ENCODE measurements at regions not wholly inside any gene's neighbourhood (a gene's known extent, or its start where the extent isn't known, plus 50 kb on each side); places are given as distances from the start of the nearest gene placed in this dataset.

GRCh38 chr10:43939939-43940820 lies 291.5 kb upstream of the ZNF32 start:
- H3K4me3 ChIP-seq (ENCODE audit: low read length), result no peak overlapping the region
- no peak for DNase-seq
- Mint-ChIP-seq H3K4me1 (ENCODE audit: low read depth) (peaks cover 12% of the 10 kb centered on the region), H3K27ac (no peak overlapping the region), H3K36me3 (ENCODE audit: low read depth) (no peaks in the 10 kb centered on the region), H3K4me3 (no peak overlapping the region), H3K27me3 (peaks cover 13% of the 10 kb centered on the region), H3K9me3 (no peaks in the 10 kb centered on the region)
- H3K27ac ChIP-seq (ENCODE audit: low read depth in 1 of 2, low read length in 2 of 2), result no peak overlapping the region
- ChIA-PET POLR2A (no interaction called here), CTCF (no interaction called here)
- intact Hi-C loops (cut with DNase I, micrococcal nuclease), result no loop called here
- peaks cover 2% of the 10 kb centered on the region for H3K4me1 ChIP-seq (ENCODE audit: insufficient read depth, low read length)
- no peak for ATAC-seq (ENCODE audit: poor library complexity)
- no peaks in the 10 kb centered on the region for H3K36me3 ChIP-seq (ENCODE audit: insufficient read depth, low read length)
- no peaks in the 10 kb centered on the region for H3K27me3 ChIP-seq (ENCODE audit: control insufficient read depth in 1 of 2, insufficient read depth in 2 of 2, low read length in 2 of 2)
- H3K9me3 ChIP-seq (ENCODE audit: control insufficient read depth in 1 of 2, insufficient read depth in 1 of 2, low read length in 2 of 2), result no peaks in the 10 kb centered on the region
- TF ChIP-seq CTCF (IDR thresholded peaks at IDR 0.05), result no peak

GRCh38 chr10:43939389-43939938 lies 290.8 kb upstream of the ZNF32 start:
- Histone ChIP-seq H3K27ac (ENCODE audit: low read depth in 1 of 2, low read length in 2 of 2) (no peak overlapping the region), H3K27me3 (ENCODE audit: control insufficient read depth in 1 of 2, insufficient read depth in 2 of 2, low read length in 2 of 2) (no peaks in the 10 kb centered on the region), H3K9me3 (ENCODE audit: control insufficient read depth in 1 of 2, insufficient read depth in 1 of 2, low read length in 2 of 2) (no peaks in the 10 kb centered on the region), H3K36me3 (ENCODE audit: insufficient read depth, low read length) (no peaks in the 10 kb centered on the region), H3K4me3 (ENCODE audit: low read length) (no peak overlapping the region), H3K4me1 (ENCODE audit: insufficient read depth, low read length) (peaks cover 2% of the 10 kb centered on the region)
- Mint-ChIP-seq H3K36me3 (ENCODE audit: low read depth) (no peaks in the 10 kb centered on the region), H3K9me3 (no peaks in the 10 kb centered on the region), H3K4me3 (no peak overlapping the region), H3K27ac (no peak overlapping the region), H3K4me1 (ENCODE audit: low read depth) (peaks cover 12% of the 10 kb centered on the region), H3K27me3 (peaks cover 13% of the 10 kb centered on the region)
- ChIA-PET POLR2A (no interaction called here), CTCF (no interaction called here)
- no peak for TF ChIP-seq CTCF (IDR thresholded peaks at IDR 0.05)
- intact Hi-C loops (cut with DNase I, micrococcal nuclease), result no loop called here
- ATAC-seq (ENCODE audit: poor library complexity) (no peak), DNase-seq (peak in 1 of 14 experiments; percentile 0)

GRCh38 chr10:43938810-43939209 lies 290.1 kb upstream of the ZNF32 start:
- no peaks in the 10 kb centered on the region for H3K9me3 Mint-ChIP-seq
- ATAC-seq (ENCODE audit: poor library complexity) (no peak), DNase-seq (peak in 1 of 14 experiments; percentile 1)
- H3K4me3 Mint-ChIP-seq, result no peak overlapping the region
- Histone ChIP-seq H3K27me3 (ENCODE audit: control insufficient read depth in 1 of 2, insufficient read depth in 2 of 2, low read length in 2 of 2) (no peaks in the 10 kb centered on the region), H3K9me3 (ENCODE audit: control insufficient read depth in 1 of 2, insufficient read depth in 1 of 2, low read length in 2 of 2) (no peaks in the 10 kb centered on the region), H3K4me1 (ENCODE audit: insufficient read depth, low read length) (peaks cover 2% of the 10 kb centered on the region), H3K27ac (ENCODE audit: low read depth in 1 of 2, low read length in 2 of 2) (no peak overlapping the region), H3K36me3 (ENCODE audit: insufficient read depth, low read length) (no peaks in the 10 kb centered on the region), H3K4me3 (ENCODE audit: low read length) (no peak overlapping the region)
- peaks cover 12% of the 10 kb centered on the region for H3K4me1 Mint-ChIP-seq (ENCODE audit: low read depth)
- no peak for TF ChIP-seq CTCF (IDR thresholded peaks at IDR 0.05)
- no peak overlapping the region for H3K27ac Mint-ChIP-seq
- ChIA-PET POLR2A (no interaction called here), CTCF (no interaction called here)
- H3K27me3 Mint-ChIP-seq, result peaks cover 13% of the 10 kb centered on the region
- intact Hi-C loops (cut with DNase I, micrococcal nuclease), result no loop called here
- H3K36me3 Mint-ChIP-seq (ENCODE audit: low read depth), result no peaks in the 10 kb centered on the region

All from CD4-positive, alpha-beta T cell (primary cell).